ENCODE measurements at regions not wholly inside any gene's neighbourhood (a gene's known extent, or its start where the extent isn't known, plus 50 kb on each side); places are given as distances from the start of the nearest gene placed in this dataset.

- TF ChIP-seq, protein P1, sequence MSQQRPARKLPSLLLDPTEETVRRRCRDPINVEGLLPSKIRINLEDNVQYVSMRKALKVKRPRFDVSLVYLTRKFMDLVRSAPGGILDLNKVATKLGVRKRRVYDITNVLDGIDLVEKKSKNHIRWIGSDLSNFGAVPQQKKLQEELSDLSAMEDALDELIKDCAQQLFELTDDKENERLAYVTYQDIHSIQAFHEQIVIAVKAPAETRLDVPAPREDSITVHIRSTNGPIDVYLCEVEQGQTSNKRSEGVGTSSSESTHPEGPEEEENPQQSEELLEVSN (IDR thresholded peaks at IDR 0.05; ENCODE audit: borderline replicate concordance in 1 of 2, extremely low read depth in 1 of 2, insufficient read depth in 1 of 2, insufficient read length in 1 of 2, low read depth in 1 of 2, low read length in 1 of 2, poor library complexity in 1 of 2, severe bottlenecking in 1 of 2), result peak in 1 of 2 experiments; percentile 49
- TF ChIP-seq CBX3 (IDR thresholded peaks at IDR 0.05; ENCODE audit: borderline replicate concordance in 1 of 2, low read length in 2 of 2), result peak in 1 of 2 experiments; percentile 43; a peak in 1 of 3 replicates
- TF ChIP-seq FOS (IDR thresholded peaks at IDR 0.05; ENCODE audit: extremely low read depth, insufficient read length), result peak; percentile 47
- peak; percentile 52; the same call in 1 of the 2 replicates for TF ChIP-seq SP1 (CRISPR knock-in tag; IDR thresholded peaks at IDR 0.05)
- 0 out of 2 replicates have a peak, but pooled peaks have one; percentile 33 for TF ChIP-seq MBD2 (IDR thresholded peaks at IDR 0.05; ENCODE audit: borderline replicate concordance, low read depth)
Observed at GRCh38 chrX:39682778-39683177, 415.0 kb downstream of the BCOR start (continued).

DNA sequence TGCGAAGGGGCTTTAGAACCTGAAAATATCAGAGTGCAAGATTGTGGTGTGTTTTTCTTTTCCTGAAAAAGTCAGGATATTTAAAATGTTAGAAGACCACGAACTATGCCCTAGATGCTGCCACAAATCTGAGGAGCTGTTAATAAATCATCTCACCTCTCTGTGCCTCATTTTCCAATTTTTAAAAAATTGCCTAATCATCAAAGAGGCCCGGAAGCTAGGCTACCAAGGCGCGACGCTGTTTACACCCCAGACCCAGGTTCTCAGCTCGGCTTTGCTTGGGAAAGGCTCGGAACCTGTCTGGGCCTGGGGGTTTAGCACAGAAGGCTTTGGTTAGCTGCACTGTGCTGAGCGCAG is 409.6 kb downstream of the BCOR start:
- FAIRE-seq (no peak), DNase-seq (ENCODE audit: extremely low read depth in 1 of 4, low spot score in 3 of 4) (no peak), ATAC-seq (no peak)
- Histone ChIP-seq H3K9me3 (replicated peaks; ENCODE audit: control insufficient read depth, insufficient read depth, low read depth, low read length) (no peaks in the 10 kb centered on the region), H3K4me2 (ENCODE audit: insufficient read depth, low read length) (peak overlapping the region; percentile 19; the same call in 1 of the 2 replicates), H3K4me3 (no peak overlapping the region), H3K4me1 (replicated peaks in 1 of 2; ENCODE audit: control insufficient read depth in 2 of 2, insufficient read depth in 2 of 2, low read length in 2 of 2) (peaks cover 17% of the 10 kb centered on the region in 2 experiments; a peak in 4 of 5 replicates), H3K36me3 (ENCODE audit: control insufficient read depth, insufficient read depth, low read length) (no peaks in the 10 kb centered on the region), H3K9me1 (ENCODE audit: control insufficient read depth, insufficient read depth, low read length) (no peaks in the 10 kb centered on the region), H3K27me3 (ENCODE audit: control insufficient read depth in 2 of 2, insufficient read depth in 2 of 2, low read length in 2 of 2) (no peaks in the 10 kb centered on the region), H4K20me1 (replicated peaks; ENCODE audit: control insufficient read depth, insufficient read depth, low read length) (no peaks in the 10 kb centered on the region), H3K79me2 (ENCODE audit: control insufficient read depth, insufficient read depth, low read length) (no peaks in the 10 kb centered on the region), H3K27ac (ENCODE audit: extremely low read depth, low read depth, low read length) (peak overlapping the region; percentile 57), H3K9ac (ENCODE audit: insufficient read depth in 1 of 2, low read depth in 2 of 2, low read length in 2 of 2) (peak overlapping the region; percentile 51 to 83), H2AFZ (ENCODE audit: low read depth, low read length) (peak overlapping the region; percentile 92)
- intact Hi-C loops (cut with micrococcal nuclease), result no loop called here
- 36% methylated on average over 9 of the region's 9 CpGs for WGBS (ENCODE audit: insufficient coverage, low coverage, missing lambda C conversion rate)
- BruUV-seq (replicated peaks), result no TSS peak
- ChIA-PET POLR2A (no interaction called here), CTCF (ENCODE audit: low intra/inter-chr PET ratio) (no interaction called here)
- in situ Hi-C loops (cut with MboI), result no loop called here
- TF ChIP-seq NR2C1 (IDR thresholded peaks at IDR 0.05) (no peak), NR2C1 (tag; IDR thresholded peaks at IDR 0.05) (0 out of 2 replicates have a peak, but pooled peaks have one; percentile 15), MAFG (tag; conservative IDR thresholded peaks at IDR 0.05) (peak; percentile 56), POLR2B (IDR thresholded peaks at IDR 0.05; ENCODE audit: low read depth, partially characterized antibody) (no peak), HDAC6 (IDR thresholded peaks at IDR 0.05; ENCODE audit: low read depth, low read length) (no peak), ARID4B (CRISPR knock-in tag; IDR thresholded peaks at IDR 0.05) (no peak), ZNF197 (CRISPR knock-in tag; IDR thresholded peaks at IDR 0.05; ENCODE audit: low read depth) (no peak), SNRNP70 (optimal IDR thresholded peaks at IDR 0.05; ENCODE audit: low read depth, low read length) (no peak), NFE2 (IDR thresholded peaks at IDR 0.05; ENCODE audit: low read depth) (0 out of 2 replicates have a peak, but pooled peaks have one; percentile 27), PML (IDR thresholded peaks at IDR 0.05; ENCODE audit: low read length) (no peak), ZNF316 (IDR thresholded peaks at IDR 0.05) (peak; percentile 75), ETV1 (tag; conservative IDR thresholded peaks at IDR 0.05; ENCODE audit: low read depth) (0 out of 2 replicates have a peak, but pooled peaks have one; percentile 24), GABPB1 (CRISPR knock-in tag; IDR thresholded peaks at IDR 0.05) (no peak), PTBP1 (IDR thresholded peaks at IDR 0.05; ENCODE audit: low read depth, low read length) (no peak)
